ENCODE measurements at regions not wholly inside any gene's neighbourhood (a gene's known extent, or its start where the extent isn't known, plus 50 kb on each side); places are given as distances from the start of the nearest gene placed in this dataset.
A peak's percentile ranks its signal among the peaks of the same experiment; 100 is the strongest.
"Not testable (repeated sequence)": the region's sequence is repeated elsewhere in the genome, so short reads cannot be mapped to it uniquely, and the experiment has no call there.

GRCh38 chr16:59510008-59510424 is 775.9 kb upstream of the GOT2 start:
- Histone ChIP-seq H3K4me1 (replicated peaks) (peaks cover 8% of the 10 kb centered on the region), H3K4me3 (no peak overlapping the region), H3K27ac (no peak overlapping the region), H3K27me3 (replicated peaks) (no peaks in the 10 kb centered on the region), H3K36me3 (no peaks in the 10 kb centered on the region), H3K9me3 (replicated peaks) (no peaks in the 10 kb centered on the region)
- DNase-seq (ENCODE audit: low read depth in 1 of 2, low spot score in 2 of 2), result peak in 1 of 2 experiments; percentile 62

GRCh38 chr16:59500601-59501000 is 766.5 kb upstream of the GOT2 start:
- no peak for DNase-seq (ENCODE audit: low read depth in 1 of 2, low spot score in 2 of 2)
- no peaks in the 10 kb centered on the region for H3K36me3 ChIP-seq
- no peak overlapping the region for H3K27ac ChIP-seq
- H3K4me3 ChIP-seq, result no peak overlapping the region
- H3K27me3 ChIP-seq (replicated peaks), result no peaks in the 10 kb centered on the region
- H3K4me1 ChIP-seq (replicated peaks), result no peaks in the 10 kb centered on the region
- H3K9me3 ChIP-seq (replicated peaks), result no peaks in the 10 kb centered on the region

GRCh38 chr16:59487067-59487466 is 753.0 kb upstream of the GOT2 start:
- H3K36me3 ChIP-seq, result no peaks in the 10 kb centered on the region
- H3K4me1 ChIP-seq (replicated peaks), result no peaks in the 10 kb centered on the region
- no peaks in the 10 kb centered on the region for H3K9me3 ChIP-seq (replicated peaks)
- H3K27me3 ChIP-seq (replicated peaks), result no peaks in the 10 kb centered on the region
- no peak for DNase-seq (ENCODE audit: low read depth in 1 of 2, low spot score in 2 of 2)
- no peak overlapping the region for H3K27ac ChIP-seq
- H3K4me3 ChIP-seq, result no peak overlapping the region

- H3K4me1 ChIP-seq (replicated peaks), result no peaks in the 10 kb centered on the region
- no peaks in the 10 kb centered on the region for H3K27me3 ChIP-seq (replicated peaks)
- H3K9me3 ChIP-seq (replicated peaks), result no peaks in the 10 kb centered on the region
- H3K4me3 ChIP-seq, result no peak overlapping the region
- no peaks in the 10 kb centered on the region for H3K36me3 ChIP-seq
- H3K27ac ChIP-seq, result no peak overlapping the region
- no peak for DNase-seq (ENCODE audit: low read depth in 1 of 2, low spot score in 2 of 2)
Measured at GRCh38 chr16:59484833-59485516, 750.9 kb upstream of the GOT2 start.

- H3K36me3 ChIP-seq, result no peaks in the 10 kb centered on the region
- H3K9me3 ChIP-seq (replicated peaks), result no peaks in the 10 kb centered on the region
- DNase-seq (ENCODE audit: low read depth in 1 of 2, low spot score in 2 of 2), result no peak
- no peak overlapping the region for H3K4me3 ChIP-seq
- H3K27me3 ChIP-seq (replicated peaks), result no peaks in the 10 kb centered on the region
- H3K4me1 ChIP-seq (replicated peaks), result no peaks in the 10 kb centered on the region
- no peak overlapping the region for H3K27ac ChIP-seq
Measured at GRCh38 chr16:59478838-59479237, 744.7 kb upstream of the GOT2 start.

- Histone ChIP-seq H3K27me3 (replicated peaks) (no peaks in the 10 kb centered on the region), H3K27ac (no peak overlapping the region), H3K9me3 (replicated peaks) (no peaks in the 10 kb centered on the region), H3K4me1 (replicated peaks) (no peaks in the 10 kb centered on the region), H3K4me3 (no peak overlapping the region), H3K36me3 (no peaks in the 10 kb centered on the region)
- no peak for DNase-seq (ENCODE audit: low read depth in 1 of 2, low spot score in 2 of 2)
Measured at GRCh38 chr16:59470556-59470955, 736.4 kb upstream of the GOT2 start.

GRCh38 chr16:59469266-59469665 is 735.1 kb upstream of the GOT2 start:
- no peaks in the 10 kb centered on the region for H3K9me3 ChIP-seq (replicated peaks)
- no peaks in the 10 kb centered on the region for H3K4me1 ChIP-seq (replicated peaks)
- H3K36me3 ChIP-seq, result no peaks in the 10 kb centered on the region
- no peak overlapping the region for H3K27ac ChIP-seq
- no peak overlapping the region for H3K4me3 ChIP-seq
- no peak for DNase-seq (ENCODE audit: low read depth in 1 of 2, low spot score in 2 of 2)
- no peaks in the 10 kb centered on the region for H3K27me3 ChIP-seq (replicated peaks)

GRCh38 chr16:59463776-59464175 is 729.7 kb upstream of the GOT2 start:
- no peak for DNase-seq (ENCODE audit: low read depth in 1 of 2, low spot score in 2 of 2)
- H3K27ac ChIP-seq, result no peak overlapping the region

GRCh38 chr16:59459806-59460205 is 725.7 kb upstream of the GOT2 start:
- H3K27ac ChIP-seq, result no peak overlapping the region
- H3K27me3 ChIP-seq (replicated peaks), result no peaks in the 10 kb centered on the region
- no peak overlapping the region for H3K4me3 ChIP-seq
- no peaks in the 10 kb centered on the region for H3K9me3 ChIP-seq (replicated peaks)
- no peak for DNase-seq (ENCODE audit: low read depth in 1 of 2, low spot score in 2 of 2)
- no peaks in the 10 kb centered on the region for H3K4me1 ChIP-seq (replicated peaks)
- no peaks in the 10 kb centered on the region for H3K36me3 ChIP-seq

More at GRCh38 chr16:59463776-59464175, 729.7 kb upstream of the GOT2 start:
- Histone ChIP-seq H3K4me3 (no peak overlapping the region), H3K4me1 (replicated peaks) (no peaks in the 10 kb centered on the region), H3K9me3 (replicated peaks) (no peaks in the 10 kb centered on the region), H3K36me3 (no peaks in the 10 kb centered on the region), H3K27me3 (replicated peaks) (no peaks in the 10 kb centered on the region)

- Histone ChIP-seq H3K4me1 (replicated peaks) (no peaks in the 10 kb centered on the region), H3K27me3 (replicated peaks) (no peaks in the 10 kb centered on the region), H3K9me3 (replicated peaks) (no peaks in the 10 kb centered on the region), H3K27ac (no peak overlapping the region), H3K36me3 (no peaks in the 10 kb centered on the region), H3K4me3 (no peak overlapping the region)
- DNase-seq (ENCODE audit: low read depth in 1 of 2, low spot score in 2 of 2), result no peak
Measured at GRCh38 chr16:59455497-59455896, 721.4 kb upstream of the GOT2 start.

- not testable (repeated sequence) for H3K9me3 ChIP-seq (replicated peaks); H3K4me3 ChIP-seq; H3K36me3 ChIP-seq; H3K27me3 ChIP-seq (replicated peaks); DNase-seq (ENCODE audit: low read depth in 1 of 2, low spot score in 2 of 2); H3K27ac ChIP-seq; H3K4me1 ChIP-seq (replicated peaks)
Measured at GRCh38 chr16:59450513-59450912, 716.4 kb upstream of the GOT2 start.

- Histone ChIP-seq H3K27ac (no peak overlapping the region), H3K4me1 (replicated peaks) (no peaks in the 10 kb centered on the region), H3K9me3 (replicated peaks) (no peaks in the 10 kb centered on the region), H3K27me3 (replicated peaks) (no peaks in the 10 kb centered on the region), H3K4me3 (no peak overlapping the region), H3K36me3 (no peaks in the 10 kb centered on the region)
- DNase-seq (ENCODE audit: low read depth in 1 of 2, low spot score in 2 of 2), result no peak
Measured at GRCh38 chr16:59440502-59440901, 706.4 kb upstream of the GOT2 start.

GRCh38 chr16:59432896-59433295 is 698.8 kb upstream of the GOT2 start:
- H3K4me1 ChIP-seq (replicated peaks), result no peaks in the 10 kb centered on the region
- H3K36me3 ChIP-seq, result no peaks in the 10 kb centered on the region
- no peaks in the 10 kb centered on the region for H3K9me3 ChIP-seq (replicated peaks)
- DNase-seq (ENCODE audit: low read depth in 1 of 2, low spot score in 2 of 2), result no peak
- H3K4me3 ChIP-seq, result no peak overlapping the region
- H3K27me3 ChIP-seq (replicated peaks), result no peaks in the 10 kb centered on the region
- no peak overlapping the region for H3K27ac ChIP-seq

- H3K9me3 ChIP-seq (replicated peaks), result no peaks in the 10 kb centered on the region
- no peaks in the 10 kb centered on the region for H3K27me3 ChIP-seq (replicated peaks)
- no peaks in the 10 kb centered on the region for H3K4me1 ChIP-seq (replicated peaks)
- DNase-seq (ENCODE audit: low read depth in 1 of 2, low spot score in 2 of 2), result no peak
- no peak overlapping the region for H3K4me3 ChIP-seq
- H3K27ac ChIP-seq, result no peak overlapping the region
- H3K36me3 ChIP-seq, result no peaks in the 10 kb centered on the region
Measured at GRCh38 chr16:59432276-59432675, 698.2 kb upstream of the GOT2 start.

GRCh38 chr16:59424714-59425273 is 690.7 kb upstream of the GOT2 start:
- no peak for DNase-seq (ENCODE audit: low read depth in 1 of 2, low spot score in 2 of 2)
- Histone ChIP-seq H3K36me3 (no peaks in the 10 kb centered on the region), H3K27ac (no peak overlapping the region), H3K9me3 (replicated peaks) (no peaks in the 10 kb centered on the region), H3K4me3 (no peak overlapping the region), H3K27me3 (replicated peaks) (no peaks in the 10 kb centered on the region), H3K4me1 (replicated peaks) (no peaks in the 10 kb centered on the region)

Measured in SJSA1 (cell line).